Fibroblast of lung (primary cell): ENCODE measurements at regions not wholly inside any gene's neighbourhood (a gene's known extent, or its start where the extent isn't known, plus 50 kb on each side); places are given as distances from the start of the nearest gene placed in this dataset.
"Not testable (repeated sequence)": the region's sequence is repeated elsewhere in the genome, so short reads cannot be mapped to it uniquely, and the experiment has no call there.

ENCODE experiments used
- DNase-seq, 2 donors: peaks; one replicate each; pipeline versions ENCODE4 v3.0.0 to v3.0.0-alpha.2; 2010; ENCODE audit warnings: low read depth in 2 of 2
- H2AFZ ChIP-seq: 2 replicates; pipeline ENCODE4 v1.5.1; 2012; ENCODE audit warnings: low read length, control low read depth, inconsistent platforms
- H3K27ac ChIP-seq: 2 replicates; pipeline ENCODE4 v1.5.1; 2011; ENCODE audit warnings: low read length, control low read depth; ENCODE audit not compliant: insufficient read depth
- H3K27me3 ChIP-seq: 2 replicates; pipeline ENCODE4 v1.5.1; 2011; ENCODE audit warnings: mild to moderate bottlenecking, low read length; ENCODE audit not compliant: control insufficient read depth, insufficient read depth
- H3K36me3 ChIP-seq: 2 replicates; pipeline ENCODE4 v1.5.1; 2011; ENCODE audit warnings: low read length; ENCODE audit not compliant: control insufficient read depth, insufficient read depth
- H3K4me1 ChIP-seq: 2 replicates; pipeline ENCODE4 v1.5.1; 2011; ENCODE audit warnings: low read length; ENCODE audit not compliant: control insufficient read depth, insufficient read depth; ENCODE audit errors: extremely low read depth
- H3K4me2 ChIP-seq: 2 replicates; pipeline ENCODE4 v1.5.1; 2011; ENCODE audit warnings: low read length, control low read depth; ENCODE audit not compliant: insufficient read depth; ENCODE audit errors: extremely low read depth
- H3K4me3 ChIP-seq, 4 experiments: fragments of 200-600 bp in 1 of 4; sonication (generic) in 1 of 4; replicated peaks in 1 of 4; 2 replicates each; pipeline ENCODE4 v1.5.1; 2011 to 2016; ENCODE audit warnings: low read length in 4 of 4, low read depth in 3 of 4, mild to moderate bottlenecking in 3 of 4, control low read depth in 2 of 4, inconsistent platforms in 1 of 4, mixed read lengths in 1 of 4; ENCODE audit not compliant: insufficient read depth in 1 of 4; ENCODE audit errors: control extremely low read depth in 1 of 4
- H3K79me2 ChIP-seq: 2 replicates; pipeline ENCODE4 v1.5.1; 2012; ENCODE audit warnings: mild to moderate bottlenecking, low read length, inconsistent platforms; ENCODE audit not compliant: control insufficient read depth, insufficient read depth
- H3K9ac ChIP-seq: 2 replicates; pipeline ENCODE4 v1.5.1; 2011; ENCODE audit warnings: mild to moderate bottlenecking, low read length, control low read depth; ENCODE audit not compliant: insufficient read depth
- H3K9me3 ChIP-seq: 2 replicates; pipeline ENCODE4 v1.5.1; 2012; ENCODE audit warnings: low read depth, low read length; ENCODE audit not compliant: control insufficient read depth, insufficient read depth
- H4K20me1 ChIP-seq: 2 replicates; pipeline ENCODE4 v1.5.1; 2011; ENCODE audit warnings: low read length; ENCODE audit not compliant: control insufficient read depth, insufficient read depth; ENCODE audit errors: extremely low read depth
- EZH2 ChIP-seq: IDR thresholded peaks from 2 replicates; pipeline ENCODE4 v1.5.1; 2012; ENCODE audit warnings: low read length, control low read depth, mild to moderate bottlenecking; ENCODE audit errors: missing control alignments
- TF ChIP-seq, protein P1 (sequence below), 2 donors: IDR thresholded peaks in 1 of 2; conservative IDR thresholded peaks in 1 of 2; 1 replicate in 1 of 2; 2 replicates in 1 of 2; pipeline ENCODE4 v1.5.1; 2011 to 2012; ENCODE audit warnings: low read length in 2 of 2, control low read depth in 1 of 2, inconsistent platforms in 1 of 2, low read depth in 1 of 2, mild to moderate bottlenecking in 1 of 2

DNA sequence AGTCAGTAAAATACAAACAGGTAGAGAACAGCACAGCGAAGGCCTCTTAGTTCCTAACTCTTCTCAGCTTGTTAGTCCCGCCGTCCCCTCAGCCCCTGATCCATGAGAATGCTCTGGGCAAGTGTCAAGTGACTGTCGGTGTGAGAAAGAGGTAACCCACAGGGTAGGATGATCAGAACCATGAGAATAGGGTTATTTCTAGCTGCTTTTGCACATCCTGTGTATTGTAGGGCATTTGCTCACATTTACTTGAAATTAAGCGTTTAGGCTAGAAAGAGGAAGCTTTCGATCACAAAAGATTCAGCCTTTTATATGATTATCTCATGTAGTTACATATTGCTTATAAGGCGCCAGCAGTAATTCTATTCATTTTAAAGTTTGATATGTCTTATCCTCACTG is 103.0 kb upstream of the PDE10A start:
- Histone ChIP-seq H3K4me1 (no peaks in the 10 kb centered on the region), H3K36me3 (no peaks in the 10 kb centered on the region), H3K9me3 (no peaks in the 10 kb centered on the region), H2AFZ (no peak overlapping the region), H3K79me2 (no peaks in the 10 kb centered on the region), H3K4me2 (no peak overlapping the region), H3K27me3 (no peaks in the 10 kb centered on the region), H3K27ac (no peak overlapping the region), H4K20me1 (no peaks in the 10 kb centered on the region), H3K4me3 (no peak overlapping the region), H3K9ac (no peak overlapping the region)
- DNase-seq: no peak
- TF ChIP-seq EZH2: no peak
- TF ChIP-seq, protein P1, sequence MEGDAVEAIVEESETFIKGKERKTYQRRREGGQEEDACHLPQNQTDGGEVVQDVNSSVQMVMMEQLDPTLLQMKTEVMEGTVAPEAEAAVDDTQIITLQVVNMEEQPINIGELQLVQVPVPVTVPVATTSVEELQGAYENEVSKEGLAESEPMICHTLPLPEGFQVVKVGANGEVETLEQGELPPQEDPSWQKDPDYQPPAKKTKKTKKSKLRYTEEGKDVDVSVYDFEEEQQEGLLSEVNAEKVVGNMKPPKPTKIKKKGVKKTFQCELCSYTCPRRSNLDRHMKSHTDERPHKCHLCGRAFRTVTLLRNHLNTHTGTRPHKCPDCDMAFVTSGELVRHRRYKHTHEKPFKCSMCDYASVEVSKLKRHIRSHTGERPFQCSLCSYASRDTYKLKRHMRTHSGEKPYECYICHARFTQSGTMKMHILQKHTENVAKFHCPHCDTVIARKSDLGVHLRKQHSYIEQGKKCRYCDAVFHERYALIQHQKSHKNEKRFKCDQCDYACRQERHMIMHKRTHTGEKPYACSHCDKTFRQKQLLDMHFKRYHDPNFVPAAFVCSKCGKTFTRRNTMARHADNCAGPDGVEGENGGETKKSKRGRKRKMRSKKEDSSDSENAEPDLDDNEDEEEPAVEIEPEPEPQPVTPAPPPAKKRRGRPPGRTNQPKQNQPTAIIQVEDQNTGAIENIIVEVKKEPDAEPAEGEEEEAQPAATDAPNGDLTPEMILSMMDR (conservative IDR thresholded peaks at IDR 0.05 in 1 of 2, IDR thresholded peaks at IDR 0.05 in 1 of 2; ENCODE audit: low read depth in 1 of 2, low read length in 2 of 2): no peak

DNA sequence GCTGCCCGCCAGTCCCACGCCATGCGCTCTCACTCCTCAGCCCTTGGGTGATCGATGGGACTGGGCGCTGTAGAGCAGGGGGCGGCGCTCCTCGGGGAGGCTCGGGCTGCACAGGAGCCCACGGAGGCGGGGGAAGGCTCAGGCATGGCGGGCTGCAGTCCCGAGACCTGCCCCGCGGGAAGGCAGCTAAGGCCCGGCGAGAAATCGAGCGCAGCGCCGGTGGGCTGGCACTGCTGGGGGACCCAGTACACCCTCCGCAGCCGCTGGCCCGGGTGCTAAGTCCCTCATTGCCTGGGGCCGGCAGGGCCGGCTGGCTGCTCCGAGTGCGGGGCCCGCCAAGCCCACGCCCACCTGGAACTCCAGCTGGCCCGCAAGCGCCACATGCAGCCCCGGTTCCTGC is 102.2 kb upstream of the PDE10A start:
- not testable (repeated sequence) for H3K9ac ChIP-seq, H3K27me3 ChIP-seq, H4K20me1 ChIP-seq, H3K4me1 ChIP-seq, H3K4me3 ChIP-seq, H3K27ac ChIP-seq, H3K36me3 ChIP-seq, H3K9me3 ChIP-seq, DNase-seq, H2AFZ ChIP-seq, H3K79me2 ChIP-seq, H3K4me2 ChIP-seq

DNA sequence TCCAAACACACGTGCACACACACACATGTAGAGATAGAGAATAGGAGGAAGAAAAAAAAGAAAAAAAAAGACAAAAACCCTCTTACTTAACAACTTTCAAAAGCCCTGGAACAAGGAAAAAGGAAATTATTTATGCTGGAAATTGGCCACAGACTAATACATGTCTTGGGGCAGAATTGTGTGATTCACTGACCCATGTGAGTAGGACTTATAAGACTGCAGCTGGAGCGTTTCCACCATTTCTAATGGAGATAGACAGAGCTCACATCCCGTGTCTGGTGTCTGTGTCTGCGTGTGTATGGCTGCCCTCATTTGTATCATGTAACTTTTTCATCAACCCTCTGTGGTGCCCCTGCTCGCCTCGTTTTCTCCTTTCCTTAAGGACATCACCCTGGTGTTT is 99.8 kb upstream of the PDE10A start:
- no peaks in the 10 kb centered on the region for H3K36me3 ChIP-seq
- H3K4me1 ChIP-seq: no peaks in the 10 kb centered on the region
- no peak overlapping the region for H3K4me3 ChIP-seq
- H4K20me1 ChIP-seq: no peaks in the 10 kb centered on the region
- no peaks in the 10 kb centered on the region for H3K27me3 ChIP-seq
- H3K27ac ChIP-seq: no peak overlapping the region
- TF ChIP-seq, protein P1 (conservative IDR thresholded peaks at IDR 0.05 in 1 of 2, IDR thresholded peaks at IDR 0.05 in 1 of 2; ENCODE audit: low read depth in 1 of 2, low read length in 2 of 2): no peak
- TF ChIP-seq EZH2: no peak
- DNase-seq: no peak
- H3K9me3 ChIP-seq: no peaks in the 10 kb centered on the region
- no peak overlapping the region for H3K4me2 ChIP-seq
- no peaks in the 10 kb centered on the region for H3K79me2 ChIP-seq
- no peak overlapping the region for H3K9ac ChIP-seq
- H2AFZ ChIP-seq: no peak overlapping the region

DNA sequence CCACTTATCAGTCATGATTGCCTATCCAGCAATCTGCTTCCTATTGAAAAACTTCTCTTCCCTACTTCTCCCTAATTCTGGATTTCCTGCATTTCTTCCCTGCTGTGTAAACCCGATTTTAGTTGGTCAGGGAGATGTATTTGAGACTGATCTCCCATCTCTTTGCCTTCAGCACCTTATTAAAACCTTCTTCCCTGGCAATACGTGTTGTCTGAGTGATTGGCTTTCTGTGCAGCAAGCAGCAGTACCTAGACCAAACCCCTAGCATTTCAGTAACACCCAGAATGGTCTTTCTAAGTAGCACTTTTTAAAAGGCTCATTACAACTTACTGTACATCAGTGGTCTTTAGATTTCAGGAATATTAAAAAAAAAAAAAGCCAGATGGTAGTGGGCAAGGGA is 99.1 kb upstream of the PDE10A start:
- H3K27me3 ChIP-seq: no peaks in the 10 kb centered on the region
- no peak overlapping the region for H2AFZ ChIP-seq
- no peak for DNase-seq
- H3K9ac ChIP-seq: no peak overlapping the region
- H3K79me2 ChIP-seq: no peaks in the 10 kb centered on the region
- no peaks in the 10 kb centered on the region for H4K20me1 ChIP-seq
- TF ChIP-seq EZH2: no peak
- TF ChIP-seq, protein P1 (conservative IDR thresholded peaks at IDR 0.05 in 1 of 2, IDR thresholded peaks at IDR 0.05 in 1 of 2; ENCODE audit: low read depth in 1 of 2, low read length in 2 of 2): no peak
- no peaks in the 10 kb centered on the region for H3K4me1 ChIP-seq
- H3K4me2 ChIP-seq: no peak overlapping the region
- no peaks in the 10 kb centered on the region for H3K36me3 ChIP-seq
- no peak overlapping the region for H3K27ac ChIP-seq
- H3K4me3 ChIP-seq: no peak overlapping the region
- no peaks in the 10 kb centered on the region for H3K9me3 ChIP-seq
